GM18858 (cell line): ENCODE measurements at regions not wholly inside any gene's neighbourhood (a gene's known extent, or its start where the extent isn't known, plus 50 kb on each side); places are given as distances from the start of the nearest gene placed in this dataset.

ENCODE experiments used
- ATAC-seq: cut with Tn5 transposase; IDR thresholded peaks from one replicate; pipeline ENCODE4 v1.9.1; 2021; ENCODE audit not compliant: unreplicated experiment

DNA sequence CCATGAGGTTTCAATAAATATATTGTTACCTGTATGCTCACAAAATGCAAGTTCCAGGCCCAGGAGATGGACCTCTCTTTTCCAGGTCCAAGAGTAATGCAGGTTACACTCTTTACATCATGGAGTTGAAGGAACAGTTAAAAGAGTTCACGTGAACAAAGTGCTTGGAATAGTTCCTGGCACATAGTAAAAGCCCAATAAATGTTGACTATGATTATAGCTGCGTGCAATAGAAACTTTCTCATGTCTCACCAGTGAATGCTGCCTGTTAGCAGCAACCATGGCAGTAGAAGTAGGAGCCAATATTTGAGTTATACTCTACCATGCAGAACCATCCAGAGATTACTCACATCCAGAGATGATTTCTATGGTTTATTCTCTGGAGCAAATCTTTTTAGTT lies 707.5 kb downstream of the DHX35 start:
- no peak for ATAC-seq

DNA sequence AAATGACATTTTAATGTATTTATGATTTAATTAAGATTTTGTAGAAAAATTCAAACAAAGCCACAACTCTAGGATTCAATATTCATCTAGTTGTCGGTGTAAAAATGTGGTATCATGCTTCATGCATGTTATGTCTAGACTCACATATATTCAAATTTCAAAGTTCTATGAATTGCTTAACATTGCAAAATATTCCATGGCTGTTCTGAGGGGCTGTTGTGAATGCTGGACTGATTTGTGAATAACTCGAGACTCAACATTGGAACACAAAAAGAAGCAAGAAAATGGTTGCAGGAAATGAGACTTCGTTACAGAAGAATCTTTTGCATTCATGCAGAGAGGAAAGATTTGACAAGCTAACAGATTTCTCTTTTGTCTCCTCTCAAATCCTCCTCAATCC lies 705.9 kb downstream of the DHX35 start:
- ATAC-seq = no peak

DNA sequence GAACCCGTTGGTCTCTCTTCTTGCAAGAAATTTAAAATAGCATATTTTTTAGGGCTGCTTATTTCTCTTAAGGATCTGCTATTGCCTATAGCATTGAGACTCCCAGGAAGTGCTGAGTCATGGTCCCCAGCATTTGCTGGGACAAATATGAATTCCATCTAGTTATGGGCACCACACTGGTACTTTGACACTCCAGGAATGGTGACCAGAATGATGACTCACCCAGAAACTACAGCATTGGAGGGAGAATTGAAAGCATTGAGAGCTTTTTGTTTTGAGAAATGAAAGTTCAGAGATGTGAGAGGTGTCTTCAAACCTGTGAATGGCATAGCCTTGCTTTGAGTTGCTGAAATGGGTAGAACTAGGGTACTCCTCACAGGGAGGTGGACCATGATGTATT lies 699.7 kb downstream of the DHX35 start:
- no peak for ATAC-seq

DNA sequence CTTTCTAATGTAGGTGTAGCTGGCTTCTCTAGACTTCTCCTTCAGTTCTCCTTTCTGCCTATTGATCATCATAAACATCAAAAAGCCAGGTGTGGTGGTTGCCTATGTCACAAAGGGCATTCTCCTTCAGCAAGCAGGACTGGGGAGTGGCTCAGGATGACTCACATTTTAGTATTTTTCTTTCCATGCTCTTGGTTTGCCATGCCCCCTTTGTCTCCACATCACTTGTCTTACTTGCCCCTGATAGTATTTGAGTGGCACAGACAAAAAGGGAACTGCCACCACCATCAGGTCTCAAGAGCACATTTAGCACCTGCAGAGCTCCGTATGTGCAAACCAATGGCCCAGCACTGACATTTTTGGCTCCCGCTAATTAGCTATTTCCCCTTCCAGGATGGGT lies 698.8 kb downstream of the DHX35 start:
- ATAC-seq = no peak

DNA sequence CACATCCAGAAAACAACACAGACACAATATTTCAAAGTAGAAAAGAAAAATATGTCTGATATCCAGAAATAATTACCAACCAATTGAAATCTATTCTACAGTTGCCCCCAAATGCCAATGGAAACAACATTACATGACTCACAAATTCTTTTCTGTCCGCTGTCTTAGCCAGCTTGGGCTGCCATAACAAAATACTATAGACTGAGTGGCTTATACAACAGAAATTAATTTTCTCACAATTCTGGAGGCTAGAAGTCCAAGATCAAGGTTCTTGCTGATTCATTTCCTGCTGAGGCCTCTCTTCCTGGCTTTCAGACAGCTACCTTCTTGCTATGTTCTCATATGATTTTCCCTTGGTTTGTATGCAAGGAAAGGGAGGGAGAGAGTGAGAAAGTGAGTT lies 698.1 kb downstream of the DHX35 start:
- ATAC-seq = no peak

DNA sequence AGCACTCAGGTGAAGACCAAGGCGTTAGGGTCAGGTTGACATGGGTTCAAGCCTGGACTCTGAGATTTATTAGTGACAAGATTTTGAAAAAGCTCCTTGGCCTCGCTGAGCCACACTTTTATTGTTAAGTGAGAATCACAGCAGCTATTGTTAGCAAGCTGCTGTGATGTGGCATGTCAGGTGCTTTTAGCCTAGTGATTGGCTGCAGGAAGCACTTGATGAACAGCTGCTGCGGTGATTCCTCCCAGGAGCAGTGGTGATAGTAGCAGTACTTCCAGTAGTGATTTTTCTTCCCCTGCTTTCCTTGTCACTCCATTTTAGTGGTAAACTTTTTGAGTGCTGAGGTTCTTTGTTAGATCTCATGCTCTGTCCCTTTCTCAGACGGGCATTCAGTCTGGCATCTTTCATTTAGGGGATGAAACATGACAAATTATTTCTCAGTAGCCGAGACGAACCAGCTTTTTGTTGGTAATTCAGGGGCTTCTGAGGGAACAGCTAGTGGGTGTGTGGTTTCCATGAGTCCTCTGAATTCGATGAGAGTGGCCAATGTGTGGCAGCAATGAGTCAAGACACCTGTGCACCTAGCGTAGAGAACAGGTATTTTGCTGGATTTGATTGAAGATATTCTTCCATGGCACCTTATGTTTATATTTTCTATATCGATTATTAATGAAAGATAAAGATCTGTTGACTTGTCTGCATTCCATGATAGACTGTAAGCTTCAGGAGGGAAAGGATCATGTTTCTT lies 696.7 kb downstream of the DHX35 start:
- no peak for ATAC-seq

DNA sequence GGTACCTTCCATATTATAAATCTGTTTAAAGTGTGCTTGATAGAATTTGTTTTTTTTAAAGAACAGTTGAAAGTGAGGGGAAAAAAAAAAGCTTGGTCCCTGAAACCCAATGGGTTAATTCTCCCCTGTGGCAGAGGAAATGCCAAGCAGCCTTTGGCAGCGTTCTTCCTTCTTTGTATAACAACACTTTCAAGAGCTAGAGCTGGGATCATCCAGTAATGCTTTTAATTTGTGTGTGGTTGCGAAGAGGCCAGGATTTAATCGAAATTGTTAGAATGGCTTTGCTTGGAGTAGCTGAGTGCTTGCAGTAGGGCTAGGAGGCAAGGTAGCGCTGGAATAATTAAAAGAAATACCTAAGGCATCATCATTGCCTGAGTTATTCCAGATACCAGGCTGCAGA lies 692.0 kb downstream of the DHX35 start:
- no peak for ATAC-seq

DNA sequence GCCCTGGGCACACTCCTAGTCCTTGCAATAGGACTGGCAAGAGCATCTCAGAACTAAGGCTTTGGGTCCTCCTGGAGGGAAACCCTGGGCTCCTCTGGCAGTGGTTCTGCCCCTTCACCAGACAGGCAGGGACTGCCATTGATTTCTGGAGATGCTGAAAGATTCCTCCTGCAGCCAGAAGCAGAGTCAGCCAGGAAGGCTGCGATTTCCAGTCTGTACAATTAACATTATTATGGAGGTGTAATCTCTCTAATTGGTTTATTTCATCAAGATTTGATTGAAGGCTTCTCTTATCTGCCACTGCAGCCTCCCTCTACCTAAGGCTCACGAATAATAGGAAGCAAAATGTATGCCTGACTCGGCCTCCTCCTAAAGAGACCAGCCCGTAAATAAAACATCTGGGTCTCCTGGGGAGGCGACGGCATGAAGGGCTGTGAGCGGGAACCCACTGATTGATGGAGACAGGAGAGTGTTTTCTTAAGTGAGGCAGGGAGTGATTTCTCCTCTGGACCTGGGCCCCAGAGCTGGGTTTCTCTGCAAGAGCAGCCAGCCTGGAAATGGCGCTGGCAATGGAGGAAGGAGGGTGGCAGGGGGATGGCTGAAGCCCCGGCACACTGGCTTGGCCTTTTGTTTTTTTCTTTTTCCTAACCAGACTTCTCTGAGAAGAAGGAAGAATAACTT lies 689.6 kb downstream of the DHX35 start:
- ATAC-seq = no peak

DNA sequence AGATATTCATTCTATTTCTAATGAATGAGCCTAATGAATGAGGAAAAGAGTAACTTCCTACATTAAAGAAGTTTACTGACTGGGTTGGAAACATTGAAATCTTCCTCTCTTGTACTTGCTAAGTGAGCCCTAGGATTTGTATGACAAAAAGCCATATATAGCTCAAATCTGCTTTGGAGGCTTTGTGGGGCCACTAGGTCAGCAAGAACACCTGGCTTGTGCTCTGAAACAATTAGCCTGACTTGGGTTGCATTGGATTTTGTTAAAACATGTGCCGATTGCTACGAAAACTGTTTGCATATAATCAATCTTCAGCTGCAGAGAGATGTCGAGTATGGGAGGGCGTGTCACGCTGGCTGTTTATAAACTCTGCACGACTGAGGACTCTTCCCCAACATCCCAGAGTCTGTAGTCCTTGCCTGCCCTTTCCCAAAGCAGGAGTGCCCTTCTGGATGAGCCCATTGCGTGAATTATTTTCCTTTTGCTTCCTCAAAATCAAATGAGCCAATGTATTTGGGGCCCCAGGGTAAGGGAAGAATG lies 684.8 kb downstream of the DHX35 start:
- ATAC-seq = no peak

DNA sequence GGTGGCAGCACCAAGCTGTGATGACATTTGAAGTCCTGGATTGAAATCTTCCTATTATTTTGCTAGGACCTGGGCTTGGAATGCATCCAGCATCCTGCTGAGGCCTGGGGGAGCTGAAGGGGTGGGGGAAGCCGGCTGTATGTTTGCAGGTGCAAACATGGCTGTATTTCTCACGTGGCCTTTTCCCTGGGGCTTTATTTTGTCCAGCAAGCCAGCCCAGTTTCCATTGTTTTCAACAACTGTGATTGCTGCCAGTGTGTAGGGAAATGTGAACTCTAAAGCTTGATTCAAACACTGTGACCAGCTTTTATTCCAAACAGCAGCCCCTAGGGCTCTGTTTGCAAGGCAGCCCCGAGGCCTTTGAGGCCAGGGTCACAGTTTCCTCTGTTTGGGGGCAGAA lies 683.0 kb downstream of the DHX35 start:
- no peak for ATAC-seq

DNA sequence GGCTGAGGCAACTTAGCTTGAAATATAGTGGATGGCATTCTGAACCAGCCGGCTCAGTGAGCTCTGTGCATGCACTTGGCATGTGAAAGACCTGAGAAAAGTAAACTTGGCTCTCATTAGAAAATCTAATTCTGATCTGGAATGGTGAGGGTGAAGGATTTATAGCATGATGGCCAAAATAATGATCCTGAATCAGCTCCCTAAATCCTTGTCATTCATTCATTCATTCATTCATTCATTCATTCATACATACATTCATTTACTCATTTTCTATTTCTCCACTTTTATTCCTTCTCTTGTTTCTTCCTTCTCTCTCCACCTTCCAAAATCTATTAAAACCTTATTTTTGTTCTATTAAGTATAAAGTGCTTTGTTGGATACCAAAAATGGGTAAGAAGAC lies 681.1 kb downstream of the DHX35 start:
- no peak for ATAC-seq

DNA sequence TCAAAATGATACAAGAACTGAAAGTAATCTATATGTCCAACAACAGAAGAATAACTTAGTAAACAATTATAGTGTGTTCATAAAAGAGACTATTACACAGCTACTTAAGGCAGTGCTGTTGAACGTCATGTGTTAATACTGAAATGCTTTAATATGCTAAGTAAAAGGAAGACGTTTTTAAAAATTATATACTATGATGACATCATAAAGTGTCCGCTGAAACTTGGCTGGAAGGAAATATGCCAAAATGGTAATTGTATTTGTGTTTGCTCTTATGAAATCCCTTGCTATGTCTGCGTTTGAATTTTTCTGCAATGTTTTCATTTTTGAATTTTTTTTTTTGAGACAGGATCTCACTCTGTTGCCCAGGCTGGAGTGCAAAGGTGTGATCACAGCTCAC lies 679.3 kb downstream of the DHX35 start:
- ATAC-seq = no peak

DNA sequence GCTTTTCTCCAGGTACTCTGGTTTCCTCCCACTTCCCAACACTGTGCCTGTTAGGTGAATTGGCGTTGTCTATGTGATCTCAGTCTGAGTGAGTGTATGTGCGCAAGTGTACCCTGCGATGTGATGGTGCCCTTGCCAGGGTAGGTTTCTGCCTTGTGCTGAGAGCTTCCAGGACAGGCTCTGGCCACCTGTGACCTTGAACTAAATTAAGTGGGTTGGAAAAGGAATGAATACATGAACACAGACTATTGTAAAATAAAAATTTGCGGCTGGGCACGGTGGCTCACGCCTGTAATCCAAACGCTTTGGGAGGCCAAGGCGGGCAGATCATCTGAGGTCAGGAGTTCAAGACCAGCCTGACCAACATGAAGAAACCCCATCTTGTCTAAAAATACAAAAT lies 678.0 kb downstream of the DHX35 start:
- no peak for ATAC-seq

DNA sequence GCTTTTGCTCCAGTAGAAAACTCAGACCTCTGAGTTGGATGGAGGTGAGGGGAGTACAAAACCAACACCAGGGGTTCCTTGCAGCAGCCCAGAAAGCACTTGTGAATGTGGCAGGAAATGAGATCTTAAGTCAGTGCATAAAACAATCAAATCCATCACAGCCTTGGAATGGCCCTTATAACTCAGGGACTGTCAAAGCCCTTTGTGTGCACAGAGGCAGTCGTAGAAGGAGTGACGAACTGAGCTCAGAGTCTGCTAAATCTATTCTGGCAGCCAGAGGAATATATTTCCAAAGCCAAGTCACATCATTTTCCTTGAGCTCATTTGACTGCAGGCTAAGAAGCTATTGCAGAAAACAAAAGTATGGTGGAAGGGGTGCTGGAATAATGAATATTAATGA lies 676.6 kb downstream of the DHX35 start:
- no peak for ATAC-seq

DNA sequence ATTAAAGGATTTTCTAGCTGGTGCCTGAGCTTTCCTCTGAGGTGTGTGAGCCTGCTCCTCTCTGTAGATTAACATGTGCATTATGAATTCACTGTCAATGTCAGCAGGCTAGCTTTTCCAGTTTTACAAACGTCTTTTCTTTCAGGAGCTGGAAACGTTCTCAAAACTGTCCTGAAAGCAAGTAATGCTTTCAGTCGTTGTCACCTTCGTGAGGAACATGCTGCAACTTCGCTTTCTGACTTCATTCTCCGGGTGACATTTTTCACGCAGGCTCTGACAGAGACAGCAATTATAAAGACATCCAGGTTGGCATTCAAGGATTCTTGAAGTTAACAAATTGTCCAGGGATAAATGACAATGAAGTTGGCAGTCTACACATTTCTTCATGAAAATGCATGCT lies 671.5 kb downstream of the DHX35 start:
- ATAC-seq = no peak

DNA sequence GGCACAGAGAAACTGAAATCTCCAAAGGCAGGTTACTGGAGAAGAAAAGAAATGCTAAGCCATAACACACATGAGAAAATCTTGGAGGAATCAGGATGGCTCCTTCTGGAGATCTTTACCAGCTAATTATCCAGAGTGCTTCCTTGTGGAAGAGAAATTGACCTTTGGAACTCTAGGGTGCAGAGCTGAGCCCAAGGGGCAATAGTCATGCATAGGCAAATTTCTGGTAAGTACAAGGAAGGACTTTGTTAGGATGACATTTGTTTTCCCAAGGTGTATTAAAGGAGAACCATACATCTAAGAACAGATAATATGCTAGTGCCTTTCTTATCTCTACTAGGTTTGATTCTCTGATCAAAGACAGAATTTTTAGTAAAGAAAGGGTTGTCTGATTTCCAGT lies 670.6 kb downstream of the DHX35 start:
- no peak for ATAC-seq

DNA sequence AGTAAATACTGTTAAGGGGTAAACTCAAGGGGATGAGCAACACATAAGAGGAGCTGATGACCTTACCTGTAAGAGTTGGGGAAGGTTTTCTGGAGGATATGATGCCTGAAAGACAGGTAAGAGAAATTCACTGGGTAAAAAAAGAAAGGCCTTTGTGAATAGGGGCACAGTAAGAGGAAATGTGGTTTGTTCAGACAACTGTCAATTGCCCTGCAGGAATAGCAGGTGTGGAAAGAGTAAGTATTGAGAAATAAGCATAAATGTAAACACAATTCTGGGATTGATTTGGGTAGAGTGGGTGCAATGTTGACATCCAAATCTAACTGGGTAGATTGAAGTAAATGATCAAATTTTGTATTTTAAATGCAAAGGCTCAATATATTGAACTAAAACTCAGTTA lies 670.0 kb downstream of the DHX35 start:
- ATAC-seq = no peak

DNA sequence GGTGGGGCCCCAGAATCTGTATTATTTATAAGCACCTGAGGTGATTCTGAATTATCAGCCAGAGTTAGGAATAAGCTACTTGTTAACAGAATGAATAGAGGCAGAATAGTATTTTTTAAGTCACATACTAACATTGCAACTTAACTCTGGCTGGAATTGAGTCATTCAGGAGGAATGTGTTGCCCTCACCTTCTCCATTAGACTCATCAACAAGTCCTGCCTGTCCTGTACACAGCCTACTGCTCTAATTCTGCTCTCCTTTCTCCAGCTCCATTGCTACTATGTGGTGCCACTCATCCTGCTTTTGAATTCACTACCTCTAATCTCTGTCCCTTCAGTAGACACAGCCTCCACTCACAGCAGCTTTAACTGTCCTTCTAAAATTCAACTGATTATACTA lies 669.4 kb downstream of the DHX35 start:
- ATAC-seq = no peak

DNA sequence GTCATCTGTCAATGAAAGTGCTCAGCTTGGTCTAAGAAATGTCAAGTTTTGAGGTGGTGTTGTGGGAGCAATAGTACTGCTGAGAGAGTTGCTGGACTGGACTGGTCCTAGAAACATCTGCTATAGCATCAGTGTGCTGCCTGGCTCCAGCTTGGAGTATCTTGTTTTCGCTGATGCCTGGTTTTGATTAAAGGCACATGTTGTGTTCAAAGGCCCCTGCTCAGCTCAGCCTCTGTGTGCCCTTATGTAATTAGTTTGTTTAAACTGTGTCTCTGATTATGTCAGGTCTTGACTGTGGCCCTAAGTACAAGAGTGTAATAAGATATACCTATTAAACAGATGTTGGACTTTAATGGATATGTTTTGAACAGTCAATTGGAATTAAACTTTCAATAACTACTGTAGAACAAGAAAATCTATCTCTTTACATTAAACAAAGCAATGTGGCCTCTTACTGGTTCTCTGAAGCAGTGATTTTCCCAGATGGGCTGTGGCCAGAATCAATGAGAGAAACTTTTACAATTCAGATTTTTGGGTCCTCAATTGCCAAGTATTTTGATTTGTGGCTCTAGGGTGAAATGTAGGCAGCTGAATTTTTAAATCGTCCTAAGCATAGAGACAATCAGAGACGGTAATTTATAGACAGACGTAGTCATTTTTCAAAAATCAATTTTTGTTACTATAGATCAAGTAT lies 668.2 kb downstream of the DHX35 start:
- no peak for ATAC-seq

DNA sequence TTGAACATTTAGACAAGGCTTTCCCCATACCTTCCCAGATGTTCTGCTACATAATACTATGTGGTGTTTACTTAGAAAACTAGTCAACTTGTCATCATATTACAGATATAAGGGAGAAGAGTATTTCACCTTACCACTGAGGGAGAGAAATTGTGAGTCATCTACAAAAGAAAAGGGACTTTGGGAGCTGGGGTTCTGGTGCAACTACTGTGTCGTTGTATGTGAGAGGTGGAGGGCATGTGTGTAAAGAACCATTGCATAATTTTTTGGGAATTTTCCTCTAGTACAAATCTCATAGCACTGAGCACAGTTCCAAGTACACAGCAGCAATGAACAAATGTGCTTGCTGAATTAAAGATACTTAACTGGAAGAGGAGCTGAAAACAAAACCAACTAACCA lies 665.6 kb downstream of the DHX35 start:
- no peak for ATAC-seq

DNA sequence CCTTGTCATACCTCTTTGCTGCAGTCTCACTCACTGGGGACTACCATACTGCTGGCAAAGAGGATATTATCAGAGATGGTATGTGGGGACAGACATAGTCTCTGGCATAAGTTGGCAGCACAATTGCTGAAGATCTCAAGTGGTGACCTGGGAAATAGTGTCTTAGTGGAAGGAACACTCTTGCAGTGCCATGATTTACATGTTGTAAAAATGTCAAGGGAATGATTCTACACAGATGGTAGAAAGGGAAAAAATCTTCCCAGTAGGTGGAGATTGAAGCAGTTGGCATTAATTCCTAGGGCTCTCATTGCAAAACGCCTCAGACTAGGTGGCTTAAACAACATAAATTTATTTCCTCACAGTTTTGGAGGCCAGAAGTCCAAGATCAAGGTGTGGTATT lies 662.2 kb downstream of the DHX35 start:
- ATAC-seq = no peak

DNA sequence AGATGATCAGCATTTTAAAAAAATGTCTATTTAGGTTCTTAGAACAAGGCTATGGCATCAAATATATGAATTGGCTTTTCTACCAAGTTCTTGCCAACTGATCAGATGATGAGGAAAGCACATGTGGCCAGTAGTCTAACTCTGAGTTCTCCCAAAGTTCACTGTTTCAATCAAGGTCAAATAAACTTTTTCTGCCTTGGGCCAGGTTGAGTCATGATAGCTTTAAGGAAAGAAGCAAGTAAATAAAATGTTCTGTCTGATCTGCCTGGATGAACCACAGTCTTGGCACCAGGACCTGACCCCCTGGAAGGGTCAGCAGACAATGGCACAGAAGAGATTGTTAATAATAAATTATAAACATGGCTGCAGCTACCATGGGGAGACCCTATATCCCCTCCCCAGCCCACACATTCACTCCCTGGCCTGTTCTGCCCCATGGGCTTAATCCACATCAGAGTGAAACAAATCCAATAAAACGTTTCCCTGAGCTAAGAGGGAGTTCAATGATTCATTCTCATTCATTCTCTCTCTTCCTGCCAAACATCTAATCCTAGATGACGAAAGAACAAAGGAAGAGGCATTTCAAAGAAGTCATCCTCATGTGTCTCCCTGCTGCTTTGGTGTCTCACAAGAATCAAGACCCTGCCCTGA lies 661.6 kb downstream of the DHX35 start:
- ATAC-seq = no peak
